HG03103 (cell line): ENCODE measurements at regions not wholly inside any gene's neighbourhood (a gene's known extent, or its start where the extent isn't known, plus 50 kb on each side); places are given as distances from the start of the nearest gene placed in this dataset.

Experiments used
- ATAC-seq: cut with Tn5 transposase; IDR thresholded peaks from one replicate; pipeline ENCODE4 v1.9.1; 2021; ENCODE audit warnings: low read depth; ENCODE audit not compliant: unreplicated experiment

DNA sequence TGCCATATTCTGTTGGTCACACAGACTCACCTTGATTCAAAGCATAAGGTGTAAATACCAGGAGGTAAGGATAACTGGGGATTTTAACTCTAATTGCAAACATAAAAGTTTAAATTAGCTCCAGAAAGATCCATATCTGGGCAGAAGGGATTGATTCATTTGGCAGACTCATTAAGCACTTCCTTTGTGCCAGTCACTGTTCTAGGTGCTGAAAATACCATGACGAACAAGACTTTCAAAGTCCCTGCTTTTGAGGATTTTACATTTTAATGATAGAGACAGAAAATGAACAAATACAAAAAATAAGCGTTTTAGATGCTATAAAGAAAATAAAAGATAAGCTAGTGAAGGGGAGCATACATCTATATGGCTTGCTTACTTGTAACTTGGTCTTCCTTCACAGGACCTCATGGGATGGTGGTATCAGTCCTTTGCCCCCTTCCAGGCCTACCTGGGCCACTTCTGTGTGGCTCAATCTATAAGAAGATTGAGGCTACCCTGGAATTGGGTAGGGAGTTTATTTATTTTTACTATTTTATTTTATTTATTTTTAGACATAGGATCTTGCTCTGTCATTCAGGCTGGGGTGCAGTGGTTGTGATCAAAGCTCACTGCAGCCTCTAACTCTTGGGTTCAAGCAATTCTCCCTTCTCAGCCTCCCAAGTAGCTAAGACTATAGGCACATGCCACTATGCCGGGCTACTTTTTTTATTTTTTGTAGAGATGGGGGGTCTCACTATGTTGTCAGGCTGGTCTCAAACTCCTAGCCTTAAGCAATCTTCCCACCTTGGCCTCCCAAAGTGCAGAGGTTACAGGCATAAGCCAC lies 212.8 kb downstream of the MYCN start:
- no peak for ATAC-seq

DNA sequence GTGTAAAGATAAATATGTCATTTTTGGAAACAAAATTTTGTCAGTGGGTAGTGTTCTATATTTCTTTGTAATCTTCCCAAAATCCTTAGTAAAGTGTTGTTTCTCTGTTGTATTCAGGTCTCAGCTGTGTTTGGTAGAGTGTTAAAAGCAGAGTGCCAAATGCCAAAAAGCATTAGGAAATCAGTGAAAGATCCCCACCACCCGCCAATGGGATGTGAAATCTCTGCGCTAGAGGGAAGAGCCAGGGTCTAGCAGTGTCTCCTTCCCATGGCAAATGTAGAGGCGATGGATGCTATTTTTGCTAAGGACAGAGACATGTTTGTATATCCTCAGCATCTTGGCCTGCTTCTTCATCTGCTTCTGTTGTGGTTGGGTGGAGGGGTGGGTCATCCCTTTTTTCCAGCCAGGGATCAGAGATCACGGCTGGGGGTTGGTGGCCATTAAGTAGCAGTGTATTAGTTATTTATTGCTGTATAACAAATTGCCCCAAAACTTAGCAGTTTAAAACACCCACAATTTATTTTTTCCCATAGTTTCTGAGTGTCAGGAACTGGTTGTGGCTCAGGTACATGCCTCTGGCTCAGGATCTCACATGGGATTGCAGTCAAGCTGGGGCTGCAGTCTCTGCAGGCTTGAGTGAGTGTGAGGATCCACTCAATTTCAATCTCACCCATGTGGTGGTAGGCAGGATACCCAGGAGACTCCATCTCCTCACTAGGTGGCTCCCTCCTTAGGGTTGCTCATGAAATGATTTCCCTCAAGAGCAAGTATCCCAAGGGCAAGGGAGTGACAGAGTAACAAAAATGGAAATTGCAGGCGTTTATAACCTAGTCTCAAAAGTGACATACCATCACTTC lies 211.9 kb downstream of the MYCN start:
- no peak for ATAC-seq

DNA sequence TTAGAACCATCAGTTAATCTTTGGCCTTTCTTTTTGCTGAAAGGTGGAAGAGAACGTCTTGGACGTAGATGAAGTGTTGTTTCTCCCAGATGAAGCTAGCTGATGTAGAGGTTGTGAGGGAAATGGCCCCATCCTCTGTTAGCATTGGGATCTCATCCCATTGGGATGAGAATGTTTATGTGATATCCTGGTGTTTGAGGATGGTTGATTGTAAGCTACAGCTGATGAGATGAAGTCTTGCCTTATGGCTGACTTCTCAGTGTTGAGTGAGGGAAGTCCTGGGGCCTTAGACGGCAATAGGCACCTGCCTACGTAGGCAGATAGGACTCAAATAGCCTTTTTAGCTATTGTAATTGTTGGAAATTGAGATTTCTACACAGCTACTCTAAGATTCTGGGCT lies 211.3 kb downstream of the MYCN start:
- no peak for ATAC-seq

DNA sequence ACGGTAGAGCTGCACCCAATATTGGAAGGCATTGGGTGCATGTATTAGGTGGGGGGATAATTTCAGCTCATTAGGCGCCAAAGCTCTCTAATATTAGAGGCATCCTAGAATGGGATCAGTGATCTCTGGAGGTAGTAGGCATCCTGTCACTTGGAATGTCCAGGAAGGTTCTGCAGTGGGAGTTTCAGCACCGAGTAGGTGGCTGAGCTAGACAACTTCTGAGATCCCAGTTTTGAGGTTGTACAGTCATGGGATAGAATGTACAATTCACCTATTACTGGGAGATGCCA lies 210.9 kb downstream of the MYCN start:
- ATAC-seq = no peak

DNA sequence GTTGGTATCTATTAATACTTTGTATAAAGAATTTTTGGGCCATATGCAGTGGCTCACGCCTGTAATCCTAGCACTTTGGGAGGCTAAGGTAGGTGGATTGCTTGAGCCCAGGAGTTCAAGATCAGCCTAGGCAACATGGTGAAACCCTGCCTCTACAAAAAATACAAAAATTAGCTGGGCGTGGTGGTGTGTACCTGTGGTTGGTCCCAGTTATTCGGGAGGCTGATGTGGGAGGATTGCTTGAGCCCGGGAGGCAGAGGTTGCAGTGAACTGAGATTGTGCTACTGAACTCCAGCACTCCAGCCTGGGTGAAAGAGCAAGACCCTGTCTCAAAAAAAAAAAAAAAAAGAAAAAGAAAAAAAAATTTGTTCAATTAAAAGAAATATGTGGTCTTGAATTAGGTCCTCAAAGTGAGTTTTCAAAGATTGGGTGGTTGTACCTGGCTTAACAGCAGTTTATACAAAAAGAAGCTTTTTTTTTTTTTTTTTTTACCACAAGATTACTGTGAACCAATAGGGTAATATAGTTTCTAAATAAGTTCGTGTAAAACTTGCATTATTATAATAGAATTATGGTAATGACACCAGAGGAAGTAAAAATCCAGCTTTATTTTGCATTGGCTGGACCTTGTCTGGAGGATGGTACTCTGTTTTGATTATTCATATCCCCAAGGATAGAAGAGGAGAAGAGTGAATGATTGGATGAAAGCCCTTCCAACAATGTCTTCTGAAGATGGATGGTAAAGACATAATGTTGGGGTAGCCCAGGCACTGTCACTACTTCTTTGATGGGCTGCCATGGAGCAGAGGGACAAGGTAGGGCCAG lies 210.3 kb downstream of the MYCN start:
- no peak for ATAC-seq

DNA sequence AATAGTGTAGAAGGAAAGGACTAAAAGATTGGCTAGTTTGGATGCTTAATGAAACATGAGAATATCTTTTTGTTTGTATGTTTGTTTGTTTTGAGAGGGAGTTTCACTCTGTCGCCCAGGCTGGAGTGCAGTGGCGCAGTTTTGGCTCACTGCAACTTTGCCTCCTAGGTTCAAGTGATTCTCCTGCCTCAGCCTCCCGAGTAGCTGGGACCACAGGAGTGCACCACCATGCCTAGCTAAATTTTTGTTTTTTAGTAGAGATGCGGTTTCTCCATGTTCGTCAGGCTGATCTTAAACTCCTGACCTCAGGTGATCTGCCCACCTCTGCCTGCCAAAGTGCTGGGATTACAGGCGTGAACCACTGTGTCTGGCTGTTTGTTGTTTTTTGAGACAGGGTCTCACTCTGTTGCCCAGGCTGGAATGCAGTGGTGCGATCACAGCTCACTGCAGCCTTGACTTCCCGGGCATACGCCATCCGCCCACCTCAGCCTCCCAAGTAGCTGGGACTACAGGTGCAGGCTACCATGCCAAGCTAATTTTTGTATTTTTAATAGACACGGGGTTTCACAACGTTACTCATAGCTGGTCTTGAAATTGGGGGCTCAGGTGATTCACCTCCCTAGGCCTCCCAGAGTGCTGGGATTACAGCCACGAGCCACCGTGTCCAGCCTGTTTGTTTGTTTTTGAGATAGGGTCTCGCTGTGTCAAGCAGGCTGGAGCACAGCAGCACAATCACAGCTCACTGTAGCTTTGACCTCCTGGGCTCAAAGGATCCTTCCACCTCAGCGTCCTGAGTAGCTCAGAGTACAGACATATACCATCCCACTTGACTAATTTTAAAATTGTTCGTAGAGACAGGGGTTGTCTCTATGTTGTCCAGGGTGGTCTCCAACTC lies 209.2 kb downstream of the MYCN start:
- ATAC-seq = no peak

DNA sequence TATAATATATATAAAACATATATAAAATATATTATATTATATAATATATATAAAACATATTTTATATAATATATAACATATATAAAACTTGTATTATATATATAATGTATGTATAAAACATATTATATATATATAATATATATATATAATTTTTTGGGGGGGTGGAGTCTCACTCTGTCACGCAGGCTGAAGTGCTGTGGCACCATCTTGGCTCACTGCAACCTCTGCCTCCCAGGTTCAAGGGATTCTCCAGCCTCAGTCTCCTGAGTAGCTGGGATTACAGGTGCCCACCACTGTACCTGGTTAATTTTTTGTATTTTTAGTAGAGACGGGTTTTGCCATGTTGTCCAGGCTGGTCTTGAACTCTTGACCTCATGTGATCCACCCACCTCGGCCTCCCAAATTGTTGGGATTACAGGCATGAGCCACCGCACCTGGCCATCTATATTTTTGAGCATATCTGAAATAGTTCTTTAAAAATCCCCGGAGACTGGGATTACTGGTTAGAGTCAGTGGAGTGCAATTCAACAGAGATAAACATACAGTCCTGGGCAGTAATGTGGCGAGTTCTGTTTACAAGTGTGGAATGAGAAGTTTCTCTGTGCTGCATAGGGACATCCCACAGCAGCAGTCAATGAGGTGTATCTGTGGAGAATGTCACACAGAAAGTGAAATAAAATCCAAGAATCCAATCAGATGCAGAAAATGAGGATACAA lies 208.4 kb downstream of the MYCN start:
- ATAC-seq = no peak

DNA sequence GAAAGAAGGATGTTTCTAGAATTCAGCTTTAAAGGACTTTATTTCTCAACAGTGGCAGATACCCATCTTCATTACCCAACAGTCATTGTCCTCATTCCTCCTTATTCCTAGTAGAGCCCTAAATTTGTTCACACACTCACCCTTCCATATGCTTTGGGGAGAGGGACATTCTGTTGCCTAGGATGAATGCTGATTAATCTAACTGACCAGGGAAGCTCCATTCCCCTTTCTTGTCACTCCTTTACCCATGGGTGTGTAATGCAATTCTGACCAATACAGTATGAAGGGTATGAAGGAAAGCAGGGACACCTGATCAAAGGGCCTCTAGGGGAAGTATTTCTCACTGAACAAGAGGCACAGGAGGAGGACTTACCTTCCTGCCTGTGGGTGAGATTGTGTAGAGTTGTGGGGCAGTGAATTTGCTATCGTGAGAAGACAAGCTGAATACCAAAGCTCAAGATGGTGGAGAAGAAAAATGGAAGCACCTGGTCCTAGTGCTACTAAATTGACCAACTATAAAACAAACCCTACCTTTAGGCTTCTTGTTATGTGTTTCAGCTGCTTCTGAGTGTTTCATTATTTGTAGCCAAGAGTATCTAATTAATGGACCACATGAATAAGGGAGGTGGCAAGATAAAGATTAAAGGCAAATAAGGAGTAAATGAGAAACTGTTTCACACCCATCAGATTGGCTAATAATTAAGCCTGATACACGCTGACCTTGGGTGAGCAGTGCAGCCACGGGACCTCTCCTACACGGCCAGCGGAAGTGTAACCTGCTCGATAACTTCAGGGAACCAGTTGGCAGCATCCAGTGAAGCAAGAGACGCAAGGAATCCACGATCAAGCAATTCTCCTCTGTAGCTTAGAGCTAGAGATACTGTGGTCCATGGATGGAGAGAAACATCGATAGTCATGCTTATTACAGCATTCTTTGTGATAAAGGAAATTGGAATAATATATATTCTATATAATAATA lies 202.3 kb downstream of the MYCN start:
- no peak for ATAC-seq

DNA sequence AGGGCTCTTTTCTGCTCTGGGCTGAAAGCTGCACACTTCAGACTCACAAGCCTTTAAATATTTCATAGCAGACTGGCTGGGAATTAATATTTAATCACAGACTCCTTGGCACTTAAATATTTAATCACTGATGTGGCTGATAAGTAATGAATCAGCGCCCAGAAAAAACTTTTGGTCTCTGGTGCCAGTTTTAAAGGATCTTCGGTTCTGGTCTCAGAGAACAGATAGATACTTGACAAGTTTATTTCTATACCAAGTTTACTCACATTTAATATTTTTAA lies 201.2 kb downstream of the MYCN start:
- no peak for ATAC-seq

DNA sequence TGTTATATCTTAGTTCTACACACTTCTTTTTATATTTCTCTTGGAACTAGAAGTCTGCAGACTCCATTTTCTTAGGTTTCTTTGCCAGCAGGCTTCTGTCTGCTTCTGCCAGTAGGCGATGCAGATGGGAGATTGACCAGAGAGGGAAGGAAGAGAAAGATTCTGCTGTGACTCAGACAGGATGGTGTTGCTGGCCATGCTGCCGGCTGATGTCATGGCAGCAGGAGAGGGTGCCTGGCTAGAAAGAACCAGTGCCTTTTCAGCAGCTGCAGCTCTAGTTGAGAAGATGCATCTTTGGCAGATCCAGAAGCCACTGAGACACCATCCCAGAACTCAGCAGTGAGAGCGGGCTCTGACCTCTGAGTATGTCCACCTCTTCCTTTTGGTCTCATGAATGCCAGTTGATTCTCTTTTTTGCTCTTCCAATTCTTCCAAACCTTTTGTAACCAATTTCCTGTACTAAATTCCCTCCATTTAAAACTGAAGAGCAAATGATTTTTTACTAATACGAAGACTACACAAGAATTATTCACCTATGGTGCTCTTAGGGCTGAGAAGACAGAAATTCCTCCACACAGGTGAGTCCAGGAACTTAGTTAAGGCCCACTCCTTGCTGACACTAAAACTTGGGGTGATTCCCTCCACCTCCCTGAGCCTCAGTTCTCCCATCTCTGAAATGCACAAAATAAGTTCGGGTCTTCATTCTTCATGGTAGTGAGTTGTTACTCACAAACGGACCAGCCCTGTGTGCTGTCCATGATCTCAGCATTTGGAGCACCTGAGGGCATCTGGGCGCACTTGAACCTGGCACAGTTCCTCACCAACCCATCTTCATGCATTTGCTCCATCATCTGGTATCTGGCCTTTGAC lies 200.7 kb downstream of the MYCN start:
- ATAC-seq = no peak

DNA sequence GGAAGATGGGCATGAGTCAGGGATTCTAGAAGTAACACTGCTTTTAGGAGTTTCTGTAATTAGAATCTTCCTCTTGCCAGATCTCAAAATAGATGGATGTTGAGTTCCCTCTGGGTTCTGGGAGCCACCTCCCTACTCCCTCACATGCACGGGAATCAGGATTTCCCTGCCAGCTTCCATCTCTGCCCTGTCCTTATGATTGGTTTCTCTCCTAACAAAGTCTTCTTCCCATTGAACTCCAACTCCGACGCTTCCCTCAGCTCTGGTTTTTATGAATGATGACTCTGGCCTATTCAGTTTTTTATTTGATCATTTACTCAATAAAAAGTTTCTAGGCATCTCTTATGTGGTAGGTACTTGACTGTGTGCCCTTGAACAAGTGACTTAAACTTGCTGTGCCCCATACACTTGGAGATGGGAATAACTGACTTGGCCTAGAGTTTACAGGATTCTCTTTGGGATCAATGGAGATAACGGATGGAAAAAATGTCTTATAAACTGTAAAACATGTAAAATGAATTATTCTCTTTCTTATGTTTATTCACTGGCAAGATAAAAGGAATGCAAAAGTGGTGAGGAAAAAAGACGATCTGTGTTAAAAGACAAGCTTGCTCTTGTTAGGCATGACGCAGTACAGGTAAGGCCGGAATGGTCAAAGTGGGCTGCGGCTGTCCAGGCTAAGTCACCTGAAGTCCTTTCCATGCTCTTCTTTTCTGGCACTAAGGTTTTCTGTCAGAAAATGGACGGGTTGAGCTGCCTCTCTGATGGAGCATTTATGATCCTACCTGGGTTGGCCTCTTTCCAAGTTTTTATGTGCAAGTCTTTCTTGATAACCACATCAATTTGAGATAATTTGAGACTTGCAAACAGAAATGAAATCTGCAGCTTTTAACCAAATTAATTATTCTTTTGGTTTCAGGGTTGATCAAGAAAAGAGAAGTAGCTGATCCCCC lies 199.6 kb downstream of the MYCN start:
- ATAC-seq = no peak

DNA sequence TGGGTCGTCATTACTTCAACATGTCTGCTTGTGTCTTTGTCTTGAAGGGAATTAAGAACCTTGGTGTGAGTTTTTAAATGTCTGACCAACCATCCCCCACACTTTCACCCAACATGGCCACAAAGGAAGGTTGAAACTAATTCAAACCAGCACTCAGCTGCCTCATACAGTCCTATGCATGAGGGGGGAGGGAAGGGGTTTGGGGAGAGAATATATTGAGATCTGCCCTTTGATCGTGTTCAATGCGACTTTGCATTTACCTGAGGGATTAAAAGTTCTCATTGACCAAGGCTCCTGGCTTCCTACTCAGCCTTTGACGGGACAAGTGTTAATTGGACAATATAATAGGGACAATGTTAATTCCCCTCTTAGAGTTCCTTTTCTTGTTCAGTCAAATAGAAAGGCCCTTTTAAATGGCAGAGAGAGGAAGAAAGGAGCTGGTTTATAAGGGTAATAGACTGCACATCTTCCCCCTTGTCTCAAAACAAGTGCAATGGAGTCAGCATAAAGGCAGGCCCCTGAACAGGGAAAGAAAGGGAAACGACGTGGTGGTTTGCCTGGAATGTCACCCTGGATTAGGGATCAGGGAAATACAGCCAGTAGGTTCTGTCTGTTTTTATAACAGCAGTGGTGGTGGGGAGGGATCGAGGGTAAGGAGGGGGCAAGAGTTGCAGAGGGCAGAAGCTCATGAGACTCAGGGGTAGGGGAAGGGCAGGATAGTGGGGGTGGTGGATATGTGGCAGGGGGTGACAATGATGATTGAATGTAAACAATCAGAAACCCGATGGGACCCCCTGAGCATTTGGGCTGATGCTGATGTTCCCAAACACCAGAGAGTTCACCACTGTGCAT lies 198.7 kb downstream of the MYCN start:
- ATAC-seq = no peak

DNA sequence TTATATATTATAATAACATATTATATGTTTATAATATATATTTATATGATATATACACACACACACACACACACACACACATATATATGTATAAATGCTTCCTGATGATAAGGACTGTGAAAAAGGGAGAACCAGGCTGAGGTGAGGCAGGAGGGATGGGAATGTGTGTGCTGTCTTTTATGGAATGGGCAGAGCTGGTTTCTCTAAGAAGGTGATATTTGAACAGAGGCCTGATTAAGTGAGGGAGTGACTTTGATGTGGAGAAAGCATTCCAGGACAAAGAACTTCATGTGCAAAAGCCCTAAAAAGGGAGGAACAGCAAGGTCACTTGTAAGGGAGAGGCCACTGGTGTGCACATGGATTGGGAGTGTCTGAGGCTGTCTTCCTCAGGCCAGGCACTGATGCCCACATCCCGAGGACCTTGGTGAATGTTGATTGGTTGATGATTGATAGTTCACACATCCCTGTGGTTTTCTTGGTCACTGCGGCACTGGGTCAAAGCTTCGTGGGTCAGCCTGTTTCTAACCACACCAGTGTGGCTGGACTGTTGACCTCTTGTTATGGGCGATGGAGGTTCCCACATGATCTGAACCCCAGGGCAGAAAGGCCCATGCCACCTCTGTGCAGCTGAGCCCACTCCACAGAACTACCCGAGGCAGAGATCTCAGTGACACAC lies 196.9 kb downstream of the MYCN start:
- no peak for ATAC-seq

DNA sequence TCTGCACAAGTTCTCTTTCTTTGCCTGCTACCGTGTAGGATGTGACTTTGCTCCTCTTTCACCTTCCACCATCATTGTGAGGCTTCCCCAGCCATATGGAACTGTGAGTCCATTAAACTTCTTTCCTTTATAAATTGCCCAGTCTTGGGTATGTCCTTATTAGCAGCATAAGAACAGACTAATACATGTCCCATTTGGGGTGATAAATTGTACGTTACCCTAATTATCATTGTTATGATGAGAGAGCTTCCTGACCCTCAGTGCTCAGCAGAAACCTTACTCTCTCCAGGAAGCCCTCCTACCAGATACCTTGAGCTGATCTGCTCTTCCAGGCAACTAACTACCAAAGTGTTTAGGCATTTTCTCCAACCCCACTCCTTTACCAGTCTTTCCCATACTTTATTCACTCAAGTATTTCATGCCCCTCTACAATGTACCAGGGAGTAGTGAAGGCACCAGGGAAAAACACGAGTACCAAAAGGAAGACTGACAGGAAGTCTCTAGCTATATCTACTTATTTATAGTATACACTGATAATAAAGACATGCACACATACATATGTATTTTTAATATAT lies 196.2 kb downstream of the MYCN start:
- no peak for ATAC-seq

DNA sequence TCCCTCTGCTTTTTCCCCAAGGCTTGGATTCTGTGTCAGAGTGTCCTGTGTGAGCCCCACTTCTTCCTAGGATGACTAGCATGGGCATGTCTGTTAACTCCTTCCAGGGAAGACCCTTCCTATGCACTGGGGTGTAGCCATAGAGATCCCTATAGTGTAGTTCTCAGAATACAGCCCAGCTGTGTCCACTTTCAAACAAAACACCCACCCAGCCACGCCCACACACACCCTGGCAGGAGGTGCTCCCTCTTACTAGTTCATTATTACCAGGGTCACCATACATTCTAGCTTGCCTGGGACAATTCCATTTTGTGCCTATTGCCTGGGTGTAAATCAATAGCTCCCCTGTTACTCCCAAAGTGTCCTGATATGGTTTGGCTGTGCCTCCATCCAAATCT lies 195.6 kb downstream of the MYCN start:
- ATAC-seq = no peak
